T-cell (primary cell): ENCODE measurements at regions not wholly inside any gene's neighbourhood (a gene's known extent, or its start where the extent isn't known, plus 50 kb on each side); places are given as distances from the start of the nearest gene placed in this dataset.

Source experiments
- ATAC-seq, 4 experiments: fragments of 200-7000 bp in 3 of 4; fragments of 150-1000 bp in 1 of 4; cut with Tn5 transposase; replicated peaks in 1 of 4; 1 replicate in 3 of 4; 2 replicates in 1 of 4; pipeline ENCODE4 v1.10.0; 2021; ENCODE audit warnings: moderate library complexity in 3 of 4, mild to moderate bottlenecking in 2 of 4, moderate number of reproducible peaks in 1 of 4
- CTCF ChIA-PET, 2 donors: fragments of 300-600 bp; sonication (Branson Sonifier 250); formaldehyde crosslinking; loops; one replicate each; lab custom pipeline; 2022; ENCODE audit warnings: antibody characterized with exemption in 2 of 2; lab: Charles Lee
- POLR2A ChIA-PET, 2 donors: fragments of 300-600 bp; sonication (Branson Sonifier 250); formaldehyde crosslinking; loops; one replicate each; lab custom pipeline; 2022; ENCODE audit warnings: antibody characterized with exemption in 2 of 2; lab: Charles Lee
- DNase-seq, 35 experiments: peaks; one replicate each; pipeline versions ENCODE4 v3.0.0 to v3.0.0-alpha.2; 2013 to 2023
- H3K27ac ChIP-seq: one replicate; pipeline ENCODE4 v1.5.1; 2013; ENCODE audit warnings: low read length
- H3K27me3 ChIP-seq, 2 experiments: replicated peaks in 1 of 2; 1 replicate in 1 of 2; 2 replicates in 1 of 2; pipeline versions ENCODE4 v1.6.1 to v1.7.0; 2013; ENCODE audit warnings: low read length in 1 of 2, mixed read lengths in 1 of 2; ENCODE audit not compliant: control insufficient read depth in 2 of 2, insufficient read depth in 2 of 2; ENCODE audit errors: extremely low read depth in 1 of 2
- H3K36me3 ChIP-seq, 2 donors: 1 replicate in 1 of 2; 2 replicates in 1 of 2; pipeline versions ENCODE4 v1.6.1 to v1.7.0; 2013; ENCODE audit warnings: low read length in 1 of 2; ENCODE audit not compliant: control insufficient read depth in 2 of 2, insufficient read depth in 1 of 2; ENCODE audit errors: extremely low read depth in 1 of 2
- H3K4me1 ChIP-seq, 2 experiments: 1 replicate in 1 of 2; 2 replicates in 1 of 2; pipeline versions ENCODE4 v1.6.1 to v1.7.0; 2013; ENCODE audit warnings: low read length in 2 of 2, mixed read lengths in 1 of 2; ENCODE audit not compliant: insufficient read depth in 2 of 2, control insufficient read depth in 1 of 2; ENCODE audit errors: extremely low read depth in 1 of 2
- H3K4me3 ChIP-seq, 2 donors: 1 replicate in 1 of 2; 2 replicates in 1 of 2; pipeline versions ENCODE4 v1.5.1 to v1.7.0; 2013; ENCODE audit warnings: mild to moderate bottlenecking in 2 of 2, low read length in 1 of 2, moderate library complexity in 1 of 2; ENCODE audit not compliant: control insufficient read depth in 1 of 2; ENCODE audit errors: extremely low read depth in 1 of 2
- H3K9me3 ChIP-seq: 2 replicates; pipeline ENCODE4 v1.7.0; 2013
- H3K27ac Mint-ChIP-seq, 2 donors: one replicate each; pipeline ENCODE4 v1.8.0; 2020 to 2021; ENCODE audit warnings: mild to moderate bottlenecking in 2 of 2, mixed read lengths in 2 of 2
- H3K27me3 Mint-ChIP-seq, 2 donors: one replicate each; pipeline ENCODE4 v1.8.0; 2021 to 2022; ENCODE audit warnings: mixed read lengths in 2 of 2
- H3K36me3 Mint-ChIP-seq: one replicate; pipeline ENCODE4 v1.8.0; 2021; ENCODE audit warnings: mixed read lengths
- H3K4me1 Mint-ChIP-seq, 3 donors: one replicate each; pipeline ENCODE4 v1.8.0; 2020 to 2022; ENCODE audit warnings: mixed read lengths in 3 of 3, mild to moderate bottlenecking in 1 of 3
- H3K4me3 Mint-ChIP-seq, 3 donors: one replicate each; pipeline ENCODE4 v1.8.0; 2020 to 2022; ENCODE audit warnings: mild to moderate bottlenecking in 3 of 3, mixed read lengths in 3 of 3, moderate library complexity in 3 of 3
- H3K9me3 Mint-ChIP-seq, 3 donors: one replicate each; pipeline ENCODE4 v1.8.0; 2020 to 2022; ENCODE audit warnings: mixed read lengths in 3 of 3
- WGBS: methylation state at CpG from one replicate; pipeline ENCODE4 v1.1.5; 2013; ENCODE audit warnings: missing lambda C conversion rate; ENCODE audit not compliant: insufficient coverage; 5-methylcytosine and 5-hydroxymethylcytosine counted together

GRCh38 chr5:91221917-91222316, 161.2 kb downstream of the ARRDC3 start:
- Mint-ChIP-seq H3K27ac (no peak overlapping the region), H3K36me3 (no peaks in the 10 kb centered on the region), H3K4me3 (no peak overlapping the region), H3K4me1 (no peaks in the 10 kb centered on the region), H3K9me3 (no peaks in the 10 kb centered on the region), H3K27me3 (no peaks in the 10 kb centered on the region)
- Histone ChIP-seq H3K27me3 (no peaks in the 10 kb centered on the region), H3K36me3 (no peaks in the 10 kb centered on the region), H3K4me3 (no peak overlapping the region), H3K27ac (no peak overlapping the region), H3K4me1 (no peaks in the 10 kb centered on the region), H3K9me3 (no peaks in the 10 kb centered on the region)
- DNase-seq (no peak), ATAC-seq (no peak)
- ChIA-PET POLR2A (interaction anchor here in 1 of 2 donors (0.6 kb wide), 1 partner anchor 163 kb away, joined by 4 read pairs; no protein-coding TSS in a partner anchor), CTCF (interaction anchor here (0.6 to 7.1 kb wide), 5 partner anchors 9 to 198 kb away, joined by 4 to 126 read pairs (median 21); partner anchors contain the start of gene ARRDC3 (in 1 of the 2))
- WGBS, result 100% methylated on average over 1 of the region's 1 CpG

- no peak overlapping the region for H3K27ac Mint-ChIP-seq
- WGBS, result 0% methylated on average over 1 of the region's 3 CpGs
- H3K9me3 Mint-ChIP-seq, result no peaks in the 10 kb centered on the region
- Histone ChIP-seq H3K4me3 (no peak overlapping the region), H3K27ac (no peak overlapping the region), H3K4me1 (no peaks in the 10 kb centered on the region), H3K9me3 (no peaks in the 10 kb centered on the region), H3K27me3 (peaks cover 0 to 7% of the 10 kb centered on the region in 2 experiments), H3K36me3 (no peaks in the 10 kb centered on the region)
- CTCF ChIA-PET, result interaction anchor here (0.6 to 7.1 kb wide), 11 partner anchors 8 to 203 kb away, joined by 3 to 126 read pairs (median 5); partner anchors contain the start of gene ARRDC3 (in 1 of the 2)
- DNase-seq (peak in 22 of 35 experiments; percentile 2 to 53 (median 16)), ATAC-seq (no peak)
- no peak overlapping the region for H3K4me3 Mint-ChIP-seq
- POLR2A ChIA-PET, result interaction anchor here in 1 of 2 donors (1.0 kb wide), 1 partner anchor 163 kb away, joined by 4 read pairs; the partner anchor contains the start of gene ARRDC3
- H3K4me1 Mint-ChIP-seq, result no peaks in the 10 kb centered on the region
- no peaks in the 10 kb centered on the region for H3K36me3 Mint-ChIP-seq
- H3K27me3 Mint-ChIP-seq, result no peaks in the 10 kb centered on the region
Measured at GRCh38 chr5:91219803-91220371, 163.2 kb downstream of the ARRDC3 start.

DNA sequence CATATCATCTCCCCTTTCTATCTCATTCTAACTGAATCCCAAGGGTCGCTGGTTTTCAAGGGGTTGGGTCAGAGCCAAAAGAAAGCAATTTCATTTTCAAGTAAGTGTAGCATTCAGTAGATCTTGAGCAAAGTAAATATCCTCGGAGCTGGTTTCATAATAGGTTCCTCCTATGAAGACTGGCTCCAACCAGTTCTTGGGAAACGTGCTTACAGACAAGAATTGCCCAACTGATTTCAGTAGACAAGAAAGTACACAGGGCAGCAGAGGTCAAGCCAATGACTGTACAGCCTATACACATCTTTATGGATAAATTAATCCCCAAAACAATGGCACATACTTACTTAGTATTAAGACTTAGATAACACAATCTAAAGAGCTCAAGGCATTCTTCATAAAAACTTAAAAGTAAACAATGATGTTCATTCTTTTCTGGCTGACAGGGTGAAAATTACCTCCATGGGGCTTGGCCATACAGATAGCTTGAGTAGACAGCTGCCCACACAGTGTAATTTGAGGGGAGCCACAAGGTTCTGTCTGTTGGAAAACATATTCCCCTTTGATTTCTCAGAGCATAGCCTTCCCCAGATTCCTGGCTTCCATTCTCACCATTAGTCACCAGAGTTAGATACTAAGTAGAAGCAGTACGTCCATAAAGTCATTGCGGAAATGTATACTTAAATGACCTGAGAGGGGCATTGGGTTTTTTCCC, 163.9 kb downstream of the ARRDC3 start:
- Mint-ChIP-seq H3K27ac (no peak overlapping the region), H3K27me3 (no peaks in the 10 kb centered on the region), H3K36me3 (no peaks in the 10 kb centered on the region), H3K4me3 (no peak overlapping the region), H3K9me3 (no peaks in the 10 kb centered on the region), H3K4me1 (no peaks in the 10 kb centered on the region)
- Histone ChIP-seq H3K4me3 (no peak overlapping the region), H3K36me3 (no peaks in the 10 kb centered on the region), H3K9me3 (no peaks in the 10 kb centered on the region), H3K4me1 (no peaks in the 10 kb centered on the region), H3K27ac (no peak overlapping the region), H3K27me3 (peaks cover 0 to 7% of the 10 kb centered on the region in 2 experiments)
- 39% methylated on average over 2 of the region's 5 CpGs for WGBS
- ATAC-seq (no peak), DNase-seq (peak in 1 of 35 experiments; percentile 12)
- ChIA-PET POLR2A (interaction anchor here in 1 of 2 donors (1.0 kb wide), 1 partner anchor 164 kb away, joined by 4 read pairs; the partner anchor contains the start of gene ARRDC3), CTCF (interaction anchor here (0.5 to 7.1 kb wide), 11 partner anchors 8 to 204 kb away, joined by 3 to 126 read pairs (median 5); partner anchors contain the start of gene ARRDC3 (in 1 of the 2))

- no peak for ATAC-seq
- peaks cover 0 to 7% of the 10 kb centered on the region in 2 experiments for H3K27me3 ChIP-seq
- Mint-ChIP-seq H3K36me3 (no peaks in the 10 kb centered on the region), H3K27ac (no peak overlapping the region), H3K27me3 (peaks cover 0 to 4% of the 10 kb centered on the region in 2 donors), H3K4me1 (no peaks in the 10 kb centered on the region), H3K4me3 (no peak overlapping the region), H3K9me3 (no peaks in the 10 kb centered on the region)
- ChIA-PET POLR2A (no interaction called here), CTCF (interaction anchor here (0.6 to 7.1 kb wide), 6 partner anchors 15 to 202 kb away, joined by 3 to 126 read pairs (median 17); partner anchors contain the start of gene ARRDC3 (in 1 of the 2))
- DNase-seq, result no peak
- no peaks in the 10 kb centered on the region for H3K4me1 ChIP-seq
- H3K27ac ChIP-seq, result no peak overlapping the region
- no CpG with 5 or more reads among the region's 1 CpG for WGBS
- no peak overlapping the region for H3K4me3 ChIP-seq
- no peaks in the 10 kb centered on the region for H3K36me3 ChIP-seq
- H3K9me3 ChIP-seq, result no peaks in the 10 kb centered on the region
Measured at GRCh38 chr5:91217859-91218258, 165.3 kb downstream of the ARRDC3 start.

DNA sequence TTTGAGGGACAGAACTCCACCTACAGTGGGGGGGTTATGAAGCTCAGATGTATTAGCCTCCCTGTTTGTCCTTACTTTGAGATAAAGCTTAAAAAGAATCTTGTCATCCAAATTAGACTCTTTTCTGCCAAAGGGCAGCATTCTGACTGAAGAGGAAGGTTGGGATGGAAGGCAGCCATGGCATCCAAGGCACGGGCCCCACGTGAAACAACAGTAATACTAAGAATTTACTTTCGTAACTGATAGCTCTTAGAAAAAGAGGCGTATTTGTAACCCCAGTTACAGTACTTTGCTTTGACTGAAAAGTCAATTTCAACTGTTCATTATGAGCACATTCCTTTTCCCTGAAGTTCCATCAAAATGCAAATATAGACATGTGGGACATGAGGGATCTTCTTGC, 168.5 kb downstream of the ARRDC3 start:
- Mint-ChIP-seq H3K4me3 (no peak overlapping the region), H3K4me1 (no peaks in the 10 kb centered on the region), H3K27ac (no peak overlapping the region), H3K9me3 (no peaks in the 10 kb centered on the region), H3K36me3 (no peaks in the 10 kb centered on the region), H3K27me3 (peaks cover 0 to 4% of the 10 kb centered on the region in 2 donors)
- CTCF ChIA-PET, result interaction anchor here (1.3 to 2.1 kb wide), 3 partner anchors 170 to 206 kb away, joined by 3 to 5 read pairs (median 3); no protein-coding TSS in a partner anchor
- Histone ChIP-seq H3K4me3 (no peak overlapping the region), H3K9me3 (no peaks in the 10 kb centered on the region), H3K27me3 (peaks cover 0 to 7% of the 10 kb centered on the region in 2 experiments), H3K4me1 (no peaks in the 10 kb centered on the region), H3K27ac (no peak overlapping the region), H3K36me3 (no peaks in the 10 kb centered on the region)
- DNase-seq (no peak), ATAC-seq (no peak)
- WGBS, result 60% methylated on average over 1 of the region's 4 CpGs
- POLR2A ChIA-PET, result no interaction called here
